ENCODE measurements at regions not wholly inside any gene's neighbourhood (a gene's known extent, or its start where the extent isn't known, plus 50 kb on each side); places are given as distances from the start of the nearest gene placed in this dataset.

DNA sequence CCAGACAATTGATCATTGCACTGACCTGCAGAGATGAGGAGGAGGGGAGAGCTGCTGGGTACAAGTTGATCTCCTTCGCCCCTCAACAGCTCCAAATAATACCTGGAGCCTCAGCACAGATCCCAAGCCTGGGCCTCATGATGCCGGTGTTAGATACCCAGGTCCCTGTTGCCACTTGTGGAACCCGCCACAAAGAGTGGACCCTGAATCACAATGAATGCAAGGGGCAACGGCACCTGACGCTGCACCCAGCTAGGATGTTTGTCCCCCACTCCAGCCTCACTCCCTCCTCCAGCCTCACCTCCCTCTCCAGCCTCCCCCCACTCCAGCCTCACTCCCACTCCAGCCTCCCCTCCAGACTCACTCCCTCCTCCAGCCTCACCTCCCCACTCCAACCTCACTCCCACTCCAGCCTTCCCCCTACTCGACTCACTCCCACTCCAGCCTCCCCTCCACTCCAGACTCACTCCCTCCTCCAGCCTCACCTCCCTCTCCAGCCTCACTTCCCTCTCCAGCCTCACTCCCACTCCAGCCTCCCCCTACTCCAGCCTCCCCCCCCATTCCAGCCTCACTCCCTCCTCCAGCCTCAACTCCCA is 879.0 kb downstream of the BRD1 start:
- no peak for TF ChIP-seq CTCF (IDR thresholded peaks at IDR 0.05; ENCODE audit: low read depth, low read length, poor library complexity, severe bottlenecking)
- TF ChIP-seq EZH2phosphoT487 (IDR thresholded peaks at IDR 0.05; ENCODE audit: borderline replicate concordance, low read length) = no peak
